PC-3 (cell line): ENCODE measurements at regions not wholly inside any gene's neighbourhood (a gene's known extent, or its start where the extent isn't known, plus 50 kb on each side); places are given as distances from the start of the nearest gene placed in this dataset.
"Not testable (repeated sequence)": the region's sequence is repeated elsewhere in the genome, so short reads cannot be mapped to it uniquely, and the experiment has no call there.

Experiments used
- CTCF ChIP-seq: fragments of 300-600 bp; sonication (generic); conservative IDR thresholded peaks from 2 replicates; pipeline ENCODE4 v1.5.1; 2017; ENCODE audit warnings: antibody characterized with exemption, low read depth, mild to moderate bottlenecking, low read length
- EZH2 ChIP-seq: fragments of 300-600 bp; sonication (generic); IDR thresholded peaks from one replicate; pipeline ENCODE4 v1.6.1; 2017; ENCODE audit warnings: antibody characterized with exemption, mild to moderate bottlenecking, low read length; ENCODE audit not compliant: unreplicated experiment
- EZH2phosphoT487 ChIP-seq: fragments of 300-600 bp; sonication (generic); IDR thresholded peaks from 2 replicates; pipeline ENCODE4 v1.6.1; 2018; ENCODE audit warnings: mild to moderate bottlenecking, antibody characterized with exemption, low read length, borderline replicate concordance

- TF ChIP-seq CTCF, EZH2, EZH2phosphoT487: not testable (repeated sequence)
Measured at GRCh38 chr3:75433295-75433694, 230.8 kb upstream of the FRG2C start.
